ENCODE measurements at regions not wholly inside any gene's neighbourhood (a gene's known extent, or its start where the extent isn't known, plus 50 kb on each side); places are given as distances from the start of the nearest gene placed in this dataset.

GRCh38 chr13:30128591-30128990 is 178.8 kb downstream of the KATNAL1 start:
- intact Hi-C loops (cut with micrococcal nuclease), result no loop called here

DNA sequence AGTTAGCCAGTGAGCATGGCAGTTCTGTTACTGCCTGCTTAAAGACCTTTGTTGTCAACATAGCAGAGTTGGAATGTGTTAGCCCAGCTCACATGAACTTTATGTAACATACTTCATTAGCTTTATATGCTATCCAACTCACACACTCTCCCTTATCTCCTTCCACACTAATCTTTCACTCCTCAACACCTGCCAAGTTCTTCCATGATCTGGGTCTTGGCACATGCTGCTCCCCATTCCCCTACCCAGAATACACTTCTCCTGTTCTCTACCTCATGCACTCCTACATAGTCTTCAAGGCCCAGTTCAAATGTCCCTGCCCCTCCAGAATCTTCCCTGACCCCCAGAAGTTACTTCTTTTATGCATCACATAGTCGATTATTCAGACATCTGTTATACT is 179.3 kb downstream of the KATNAL1 start:
- intact Hi-C loops (cut with micrococcal nuclease), result no loop called here

DNA sequence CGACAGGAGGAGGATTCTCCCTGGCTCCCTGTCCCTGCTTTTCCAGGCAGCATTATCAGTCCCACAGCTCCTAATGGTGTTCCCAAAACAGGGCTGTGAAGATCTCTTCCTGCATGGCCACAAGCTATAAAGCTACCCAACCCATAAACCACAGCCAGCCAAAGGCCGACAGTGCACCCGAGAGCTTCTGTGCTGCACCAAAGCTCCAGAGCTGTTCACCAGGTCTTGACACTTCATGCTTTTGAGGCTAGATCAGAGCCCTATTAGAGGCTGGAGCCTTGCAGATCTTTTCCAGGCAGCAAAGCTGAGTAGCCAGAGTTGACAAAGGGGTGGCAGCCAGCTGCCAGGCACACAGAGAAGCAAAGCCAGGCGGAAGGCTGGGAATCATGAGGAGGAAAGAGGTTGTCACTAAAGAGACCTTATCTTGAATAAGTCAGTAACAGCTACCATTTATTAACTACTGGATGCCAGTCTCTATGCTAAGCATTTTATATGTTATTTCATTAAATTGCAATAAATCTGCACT is 180.4 kb downstream of the KATNAL1 start:
- intact Hi-C loops (cut with micrococcal nuclease), result no loop called here

- intact Hi-C loops (cut with micrococcal nuclease), result no loop called here
Measured at GRCh38 chr13:30125422-30126073, 181.8 kb downstream of the KATNAL1 start.

- intact Hi-C loops (cut with micrococcal nuclease), result no loop called here
Measured at GRCh38 chr13:30124131-30124768, 183.1 kb downstream of the KATNAL1 start.

DNA sequence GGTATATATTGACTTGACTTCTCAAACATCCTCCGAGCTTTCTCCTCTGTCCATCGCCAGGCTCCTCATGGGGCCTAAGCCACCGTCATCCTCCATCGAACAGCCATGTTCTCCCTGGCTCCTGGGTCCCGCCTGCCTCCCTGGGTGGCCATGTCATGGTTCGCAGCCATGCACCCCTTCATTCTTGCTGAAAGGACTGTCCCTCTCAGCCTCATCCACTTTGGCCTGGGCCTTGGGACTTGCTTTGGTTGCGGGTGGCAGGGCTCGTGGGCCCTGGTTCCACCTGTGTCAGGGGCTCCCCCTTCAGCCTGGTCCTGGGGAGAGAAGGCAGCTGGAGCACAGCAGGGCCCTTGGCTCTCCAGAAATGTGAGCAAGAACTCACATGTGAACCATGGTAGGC is 183.8 kb downstream of the KATNAL1 start:
- intact Hi-C loops (cut with micrococcal nuclease), result no loop called here

- intact Hi-C loops (cut with micrococcal nuclease), result loop anchor here (1.0 kb wide), 1 partner anchor 343 kb away; no protein-coding TSS in a partner anchor
Measured at GRCh38 chr13:30121666-30122065, 185.7 kb downstream of the KATNAL1 start.

- intact Hi-C loops (cut with micrococcal nuclease), result loop anchor here (1.0 kb wide), 1 partner anchor 343 kb away; no protein-coding TSS in a partner anchor
Measured at GRCh38 chr13:30121244-30121643, 186.1 kb downstream of the KATNAL1 start.

DNA sequence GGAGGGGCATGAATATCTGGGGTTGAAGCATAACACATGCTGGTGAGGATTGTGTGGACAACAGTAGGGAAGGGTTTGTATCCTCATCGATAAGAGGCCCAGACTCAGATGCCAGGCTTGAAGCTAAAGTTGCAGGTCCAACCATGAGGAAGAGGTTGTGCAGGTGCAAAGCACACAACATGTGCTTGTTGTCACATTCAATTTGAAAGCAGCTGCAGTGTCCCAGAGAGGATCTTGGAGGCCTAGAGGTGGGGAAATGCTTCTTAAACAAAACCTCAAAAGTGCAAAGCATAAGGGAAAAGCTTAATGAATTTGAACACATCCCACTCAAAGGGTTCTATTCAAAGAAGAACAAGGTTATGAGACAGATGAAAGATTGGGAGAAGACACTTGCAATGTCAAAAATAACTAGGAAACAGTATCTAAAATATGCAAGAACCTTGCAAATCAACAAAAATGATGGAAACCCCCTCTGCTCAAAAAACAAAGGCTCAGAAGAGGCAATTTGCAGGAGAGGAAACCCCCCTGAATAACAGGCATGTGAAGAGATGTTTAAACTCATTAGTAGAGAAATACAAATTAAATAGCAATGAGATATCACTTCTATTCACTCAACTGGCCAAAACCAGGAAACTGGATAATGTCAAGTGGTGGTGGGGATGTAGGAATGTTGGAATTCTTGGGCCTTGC is 187.1 kb downstream of the KATNAL1 start:
- intact Hi-C loops (cut with micrococcal nuclease), result no loop called here

GRCh38 chr13:30119476-30119875 is 187.9 kb downstream of the KATNAL1 start:
- intact Hi-C loops (cut with micrococcal nuclease), result loop anchor here (10.0 kb wide), 1 partner anchor 405 kb away; no protein-coding TSS in a partner anchor

- intact Hi-C loops (cut with micrococcal nuclease), result loop anchor here (10.0 kb wide), 1 partner anchor 402 kb away; no protein-coding TSS in a partner anchor
Measured at GRCh38 chr13:30116379-30116778, 191.0 kb downstream of the KATNAL1 start.

GRCh38 chr13:30115257-30115600 is 192.1 kb downstream of the KATNAL1 start:
- intact Hi-C loops (cut with micrococcal nuclease), result loop anchor here (1.0 to 10.0 kb wide), 3 partner anchors 265 to 520 kb away; partner anchors contain the start of genes SLC7A1 and UBL3

DNA sequence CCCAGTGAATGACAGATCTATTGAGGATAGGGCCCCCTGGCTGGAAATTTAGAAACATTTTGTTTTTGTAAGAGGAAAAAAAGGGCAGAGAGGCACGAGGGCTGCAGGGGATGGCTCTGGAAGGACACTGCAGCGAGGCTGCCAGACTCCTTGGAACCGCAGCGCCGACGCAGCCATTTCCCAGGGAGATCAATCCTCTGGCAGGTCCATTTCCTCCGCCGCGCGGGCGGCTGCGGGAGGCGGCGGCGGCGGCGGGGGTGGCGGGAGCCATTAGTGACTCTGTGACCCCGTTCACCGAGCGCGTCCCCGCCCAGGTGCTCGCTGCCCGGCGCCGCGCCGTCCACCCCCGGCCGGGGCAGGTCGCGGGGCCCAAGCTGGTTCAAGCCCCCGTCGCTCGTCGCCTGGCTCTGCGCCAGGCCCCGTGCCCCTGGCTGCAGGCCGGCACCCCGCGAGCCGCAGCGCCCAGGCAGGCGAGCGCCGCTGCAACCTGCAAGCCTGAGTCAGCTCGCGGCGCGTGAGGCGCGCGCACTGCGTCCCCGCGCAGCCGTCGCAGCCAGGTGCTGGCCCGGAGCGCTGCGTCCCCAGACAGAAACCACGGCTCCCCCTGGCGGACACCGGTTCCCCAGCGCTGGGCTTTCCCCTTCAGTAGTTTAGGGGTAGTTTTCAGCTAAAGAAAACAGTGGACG is 192.6 kb downstream of the KATNAL1 start:
- intact Hi-C loops (cut with micrococcal nuclease), result loop anchor here (1.0 to 10.0 kb wide), 3 partner anchors 264 to 520 kb away; partner anchors contain the start of genes SLC7A1 and UBL3

DNA sequence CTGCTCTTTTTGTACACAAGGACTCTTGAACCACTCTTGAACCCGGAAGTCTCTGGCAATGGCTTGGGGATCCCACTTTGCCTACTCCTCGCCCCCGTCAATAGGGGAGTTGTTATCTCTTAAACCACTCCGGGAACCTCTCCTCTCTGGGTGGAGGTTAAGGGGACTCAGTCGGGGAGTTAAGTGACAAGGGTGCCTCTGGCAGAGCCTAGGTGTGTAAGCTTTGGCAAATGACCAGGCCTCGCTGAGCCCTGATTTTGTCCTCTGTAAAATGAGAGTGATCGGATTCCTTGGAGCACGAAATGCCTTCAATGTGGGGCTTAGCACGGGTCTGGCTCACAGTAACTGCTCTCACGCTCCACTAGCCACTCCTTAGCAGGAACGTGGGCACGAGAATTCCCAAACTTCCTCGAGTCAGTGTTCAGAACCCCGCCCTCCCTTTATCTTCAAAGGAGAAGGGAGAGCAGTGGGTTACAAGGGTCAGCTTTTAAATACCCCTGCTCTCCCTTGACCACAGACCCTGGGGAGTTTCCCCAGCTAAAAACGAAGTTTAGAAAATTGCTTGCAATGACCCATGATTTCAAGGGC is 193.3 kb downstream of the KATNAL1 start:
- intact Hi-C loops (cut with micrococcal nuclease), result loop anchor here (1.0 to 10.0 kb wide), 6 partner anchors 179 to 606 kb away; partner anchors contain the start of gene SLC7A1

- intact Hi-C loops (cut with micrococcal nuclease), result loop anchor here (1.0 to 10.0 kb wide), 5 partner anchors 178 to 605 kb away; no protein-coding TSS in a partner anchor
Measured at GRCh38 chr13:30113551-30113950, 193.8 kb downstream of the KATNAL1 start.

- intact Hi-C loops (cut with micrococcal nuclease), result loop anchor here (1.0 to 10.0 kb wide), 5 partner anchors 178 to 605 kb away; no protein-coding TSS in a partner anchor
Measured at GRCh38 chr13:30112602-30113435, 194.5 kb downstream of the KATNAL1 start.

DNA sequence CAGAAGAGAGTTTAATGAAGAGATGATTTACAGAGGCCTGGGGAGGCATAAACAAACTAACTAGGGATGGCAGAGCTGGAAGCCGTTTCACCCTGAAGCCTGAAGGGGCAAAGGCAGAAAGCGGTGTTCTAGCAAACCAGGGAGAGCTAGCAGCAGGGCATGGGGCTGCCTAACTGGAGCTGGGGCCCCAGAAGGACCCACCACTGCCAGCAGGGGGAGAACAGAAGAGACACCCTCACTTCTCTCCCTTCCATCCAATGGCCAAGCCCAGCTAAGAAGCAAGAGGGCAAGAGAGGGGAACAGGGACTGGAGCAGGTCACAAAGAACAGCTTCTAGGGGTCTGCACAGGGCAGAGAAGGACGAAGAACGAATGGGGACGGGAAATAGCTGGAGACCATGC is 195.5 kb downstream of the KATNAL1 start:
- intact Hi-C loops (cut with micrococcal nuclease), result loop anchor here (10.0 kb wide), 1 partner anchor 397 kb away; no protein-coding TSS in a partner anchor

- intact Hi-C loops (cut with micrococcal nuclease), result loop anchor here (10.0 kb wide), 1 partner anchor 396 kb away; no protein-coding TSS in a partner anchor
Measured at GRCh38 chr13:30110301-30111070, 196.9 kb downstream of the KATNAL1 start.

Data from T-helper 2 cell treated with Interferon-gamma antibody and Interleukin-4, amounts not matched to agents 100 ng/mL and 5 ng/mL, for 36 hours (primary cell).